CD4-positive, alpha-beta T cell treated with Interleukin-15 for 4 hours (primary cell): ENCODE measurements at regions not wholly inside any gene's neighbourhood (a gene's known extent, or its start where the extent isn't known, plus 50 kb on each side); places are given as distances from the start of the nearest gene placed in this dataset.

Experiments
- DNase-seq: peaks from one replicate; pipeline ENCODE4 v3.0.0-alpha.2; 2020; ENCODE audit warnings: low spot score

GRCh38 chr10:121332829-121333765 is 265.1 kb downstream of the FGFR2 start:
- no peak for DNase-seq

GRCh38 chr10:121335386-121335925 is 262.8 kb downstream of the FGFR2 start:
- DNase-seq, result no peak

DNA sequence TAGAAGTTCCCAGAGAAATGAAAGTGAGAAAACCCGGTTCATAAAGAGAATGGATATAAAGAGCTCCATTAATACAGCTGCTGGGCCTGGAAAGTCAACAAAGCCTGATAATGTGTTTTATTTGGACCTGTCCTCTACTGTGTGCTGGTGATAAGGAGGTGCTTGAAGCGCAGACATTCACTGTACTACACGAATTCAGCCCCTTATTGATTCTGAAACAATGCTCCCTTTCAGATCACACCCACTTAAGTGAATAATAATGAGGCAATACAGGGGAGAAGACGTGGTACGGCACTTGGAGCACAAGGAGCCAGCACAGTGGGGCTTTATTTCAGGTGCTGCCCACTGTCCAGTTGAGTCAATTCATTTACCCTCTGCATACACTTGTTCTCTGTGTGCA is 260.8 kb downstream of the FGFR2 start:
- no peak for DNase-seq

DNA sequence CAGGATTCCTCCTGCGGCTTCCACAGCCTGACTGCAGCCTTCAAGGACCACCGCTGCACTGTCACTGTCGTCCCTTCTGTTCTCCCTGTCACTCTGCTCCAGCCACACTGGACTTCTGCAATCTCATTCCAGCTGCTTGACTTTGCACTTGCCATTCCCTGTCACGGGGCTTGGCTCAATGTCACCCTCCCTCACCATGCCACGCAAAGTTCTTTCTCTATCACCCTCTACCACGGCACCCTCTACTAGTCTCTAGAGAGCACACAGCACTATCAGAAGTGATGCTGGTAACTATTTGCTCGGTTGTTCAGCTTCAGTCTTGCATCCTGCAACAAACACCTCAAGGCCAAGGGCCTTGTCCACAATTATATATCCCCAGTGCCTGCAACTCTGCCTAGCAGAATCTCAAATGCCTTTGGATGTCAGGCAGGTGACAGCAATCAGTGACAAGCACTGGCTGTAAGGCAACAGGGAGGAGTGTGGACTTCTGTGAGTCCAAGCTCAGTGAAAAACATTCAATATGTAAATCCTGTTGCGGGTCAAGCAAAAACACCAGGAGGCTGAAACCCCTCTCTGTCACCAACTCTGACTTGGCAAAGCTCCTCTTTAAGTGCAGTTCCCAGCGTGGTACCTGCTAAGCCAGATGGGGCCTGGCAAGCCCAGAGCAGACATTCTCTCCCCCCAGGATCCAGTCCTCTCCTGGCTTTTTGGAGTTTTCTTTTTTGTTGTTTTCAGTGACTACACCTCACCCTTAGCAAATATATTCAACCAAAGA is 259.9 kb downstream of the FGFR2 start:
- DNase-seq, result no peak

DNA sequence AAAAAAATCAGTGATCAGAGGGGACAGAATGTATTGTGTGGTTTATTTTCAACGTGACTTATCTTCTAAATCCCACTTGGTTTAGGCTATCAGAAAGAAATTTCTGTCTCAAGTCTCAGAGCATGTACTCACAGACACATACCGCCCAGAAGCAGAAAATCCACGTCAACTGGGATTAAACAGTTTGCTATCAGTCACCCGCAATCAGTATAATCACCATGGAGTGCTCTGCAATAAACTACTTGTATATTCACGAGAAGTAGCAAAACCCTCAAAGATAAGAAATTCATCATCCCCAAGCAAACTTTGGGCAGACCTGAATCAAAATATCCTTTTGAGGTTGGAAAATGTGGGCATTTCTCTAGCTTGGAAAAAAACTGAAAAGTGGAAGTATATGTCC is 259.1 kb downstream of the FGFR2 start:
- no peak for DNase-seq

- DNase-seq, result no peak
Observed at GRCh38 chr10:121340271-121340831, 257.9 kb downstream of the FGFR2 start.

- DNase-seq, result no peak
Observed at GRCh38 chr10:121351540-121351939, 246.7 kb downstream of the FGFR2 start.

DNA sequence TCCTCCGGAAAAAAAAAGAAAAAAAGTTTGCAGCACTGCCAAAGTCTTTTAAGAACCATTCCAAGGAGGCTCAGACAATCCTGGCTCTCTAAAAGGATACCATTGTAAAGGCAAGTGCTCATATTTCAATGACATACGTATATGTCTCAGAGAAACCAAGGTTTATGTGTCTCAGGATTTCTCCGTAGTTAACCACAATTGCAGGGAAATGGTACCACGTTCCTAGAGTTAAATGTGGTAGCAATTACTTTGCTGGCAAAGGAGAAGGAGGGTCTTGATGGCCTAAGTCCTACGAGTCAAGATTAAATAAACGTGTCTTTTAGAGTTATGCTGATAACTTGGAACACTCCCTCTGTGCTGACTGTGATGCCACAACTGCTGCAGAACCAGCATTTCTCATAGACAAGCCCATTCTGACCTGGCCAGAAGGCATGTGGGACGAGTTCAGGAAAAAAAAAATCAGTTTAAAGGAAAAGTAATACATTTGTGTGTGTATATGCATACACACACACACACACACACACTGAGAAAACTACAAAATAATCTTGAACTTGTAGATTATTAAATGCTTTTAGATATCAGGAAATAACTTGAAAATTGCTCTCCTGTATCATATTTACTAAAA is 245.9 kb downstream of the FGFR2 start:
- DNase-seq, result no peak

DNA sequence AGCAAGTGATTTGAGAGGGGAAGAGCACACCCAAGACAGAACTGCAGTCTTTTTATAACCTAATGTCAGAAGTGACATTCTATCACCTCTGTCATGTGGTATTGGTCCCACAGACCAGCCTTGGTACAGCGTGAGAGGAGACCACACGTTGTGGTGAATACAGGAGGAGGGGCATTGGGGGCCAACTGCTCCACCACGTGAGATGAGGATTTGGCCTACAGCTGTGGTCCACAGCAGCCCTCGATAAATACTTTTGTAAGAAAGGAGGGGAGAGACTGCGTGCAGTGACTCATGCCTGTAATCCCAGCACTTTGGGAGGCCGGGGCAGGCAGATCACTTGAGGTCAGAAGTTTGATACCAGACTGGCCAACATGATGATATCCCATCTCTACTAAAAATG is 243.1 kb downstream of the FGFR2 start:
- no peak for DNase-seq

DNA sequence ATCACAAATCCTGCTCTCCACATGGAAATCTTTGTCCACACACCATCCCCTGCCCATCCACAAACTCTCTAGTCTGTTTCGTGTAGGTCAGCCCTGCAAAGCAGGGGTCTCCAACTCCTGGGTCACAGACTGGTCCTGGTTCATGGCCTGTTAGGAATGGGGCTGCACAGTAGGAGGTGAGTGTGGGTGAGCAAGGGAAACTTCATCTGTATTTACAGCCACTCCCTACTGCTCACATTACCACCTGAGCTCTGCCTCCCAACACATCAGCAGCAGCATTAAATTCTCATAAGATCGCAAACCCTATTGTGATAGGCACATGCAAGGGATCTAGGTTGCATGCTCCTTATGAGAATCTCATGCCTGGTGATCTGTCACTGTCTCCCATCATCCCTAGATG is 242.1 kb downstream of the FGFR2 start:
- no peak for DNase-seq

DNA sequence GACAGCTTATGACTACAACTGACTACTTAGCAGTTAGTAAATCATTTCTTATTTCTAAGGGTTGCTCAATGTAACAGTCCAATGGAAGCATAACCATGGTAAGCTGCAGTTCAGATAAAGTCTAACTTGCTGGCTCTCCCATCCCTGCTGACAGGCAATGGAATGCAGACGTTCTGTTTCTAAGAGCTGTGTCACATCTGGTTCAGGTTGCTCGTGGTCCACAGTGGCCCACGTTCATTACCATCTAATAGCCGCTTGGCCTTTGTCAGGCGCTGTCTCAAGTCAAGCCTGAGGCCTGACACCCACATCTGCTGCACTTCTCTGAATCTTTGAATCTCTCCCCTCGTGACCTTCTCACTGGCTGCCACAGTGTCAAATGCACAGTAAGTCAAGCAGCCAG is 240.8 kb downstream of the FGFR2 start:
- no peak for DNase-seq

DNA sequence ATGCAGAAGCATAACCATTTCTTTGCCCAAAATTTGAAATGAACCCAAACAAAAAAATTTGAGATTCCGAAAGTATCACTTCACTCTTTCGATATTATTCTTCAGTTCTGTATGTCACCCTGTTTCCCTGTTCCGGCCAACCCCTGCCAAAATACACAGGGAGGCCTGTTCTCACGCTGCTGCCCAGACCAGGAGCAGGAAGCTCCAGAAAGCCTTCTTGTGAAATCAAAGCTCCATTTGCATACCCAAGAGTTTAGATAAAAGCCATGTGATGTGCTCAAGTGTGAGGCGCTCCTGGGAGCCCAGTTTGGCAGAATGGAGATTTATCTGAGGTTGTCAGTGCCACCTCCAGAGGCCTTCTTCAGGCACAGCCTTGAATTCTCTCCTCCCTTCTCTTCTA is 236.2 kb downstream of the FGFR2 start:
- DNase-seq, result no peak

- DNase-seq, result no peak
Observed at GRCh38 chr10:121365566-121365965, 232.7 kb downstream of the FGFR2 start.

DNA sequence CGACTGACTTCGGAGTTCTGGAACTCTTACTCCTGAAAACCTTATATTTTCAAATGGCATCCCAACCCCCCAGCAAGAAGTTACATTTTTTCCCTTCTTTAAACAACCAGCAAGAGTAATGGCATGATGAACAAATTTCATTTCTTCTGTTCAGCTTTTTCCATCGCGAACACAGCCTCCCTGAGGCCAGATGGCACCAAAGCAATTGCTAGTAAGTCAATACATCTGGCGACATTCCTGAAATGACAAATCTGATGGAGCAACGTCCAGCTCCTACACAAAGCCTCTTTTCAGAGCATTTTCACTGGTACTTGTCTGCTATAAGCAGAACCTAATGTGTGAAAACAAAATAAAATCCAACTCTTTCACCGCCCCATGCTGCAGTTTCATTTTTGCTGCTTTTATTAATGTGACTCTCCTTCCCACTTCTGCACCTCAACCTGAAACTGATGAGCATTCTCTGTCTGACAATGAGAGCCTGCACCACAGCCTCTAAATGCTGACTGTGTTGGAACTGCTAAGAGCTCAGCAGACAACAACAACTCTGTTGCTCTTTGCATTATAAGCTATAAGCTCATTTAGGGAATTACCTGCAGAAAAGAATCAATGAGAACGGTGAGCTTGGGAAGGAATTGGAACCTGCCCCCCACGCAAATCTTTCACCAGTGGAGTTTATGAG is 229.8 kb downstream of the FGFR2 start:
- DNase-seq, result no peak

- no peak for DNase-seq
Observed at GRCh38 chr10:121369616-121370015, 228.6 kb downstream of the FGFR2 start.

GRCh38 chr10:121371836-121372235 is 226.4 kb downstream of the FGFR2 start:
- no peak for DNase-seq

DNA sequence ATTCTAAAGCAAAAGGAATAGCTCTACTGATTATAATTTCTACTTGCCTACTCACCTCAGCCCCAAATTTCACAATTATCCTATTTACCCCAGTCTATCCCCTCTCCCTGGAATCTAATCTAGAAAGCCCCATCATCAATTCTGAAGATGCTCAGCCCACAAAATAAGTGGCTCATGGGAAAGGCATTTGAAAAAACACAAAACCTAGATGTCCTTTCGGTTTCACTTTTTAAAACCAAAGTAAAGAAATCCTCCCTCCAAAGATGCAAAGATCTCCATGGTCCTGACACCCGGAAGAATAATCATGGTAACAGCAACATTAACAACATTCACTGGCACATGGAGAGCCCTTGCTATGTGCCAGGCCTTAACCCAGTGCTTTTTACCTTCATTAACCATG is 224.8 kb downstream of the FGFR2 start:
- DNase-seq, result no peak

GRCh38 chr10:121374121-121374520 is 224.1 kb downstream of the FGFR2 start:
- DNase-seq, result no peak

DNA sequence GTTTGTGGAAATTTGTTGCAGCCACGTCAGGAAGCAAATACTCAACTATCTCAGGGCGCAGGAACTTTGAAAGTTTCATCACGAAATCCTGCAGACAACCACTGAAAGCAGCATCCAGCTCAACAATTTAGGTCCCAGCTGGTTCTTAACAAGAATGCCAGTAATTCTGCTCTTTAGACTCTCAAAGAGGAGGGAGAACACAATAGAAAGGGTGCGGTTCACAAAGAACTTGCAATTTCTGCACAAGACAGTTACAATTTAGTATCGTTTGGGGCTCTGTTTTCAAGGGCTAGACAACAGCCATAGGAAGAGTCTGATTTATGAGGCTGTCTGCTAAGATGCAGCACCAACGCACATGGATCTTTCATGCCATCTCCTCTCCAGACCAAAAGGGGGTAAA is 223.1 kb downstream of the FGFR2 start:
- no peak for DNase-seq

DNA sequence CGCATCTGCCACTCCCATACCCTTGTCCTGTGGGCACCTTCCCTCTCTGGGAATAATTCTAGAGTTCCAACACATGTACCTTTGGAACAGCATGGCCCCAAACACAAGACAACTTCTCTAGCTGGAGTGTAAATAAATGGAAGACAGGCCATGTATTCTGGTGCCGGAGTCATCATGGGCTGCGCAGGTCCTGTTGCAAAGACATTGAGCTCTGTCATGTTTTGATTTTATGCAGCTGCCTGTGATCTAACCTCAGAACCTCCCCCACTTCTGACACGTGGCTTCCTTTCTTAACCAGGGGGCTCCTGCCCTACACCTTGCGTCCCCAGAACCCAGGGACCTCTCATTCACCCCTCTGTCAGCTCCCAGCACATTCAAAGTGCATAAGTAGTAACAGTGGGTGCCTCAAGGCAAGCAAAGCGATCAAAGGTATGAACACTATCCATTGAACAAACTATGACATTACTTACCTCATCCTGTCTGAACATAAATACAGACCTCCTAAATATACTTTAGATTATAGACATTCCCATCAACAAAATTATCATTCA is 219.9 kb downstream of the FGFR2 start:
- no peak for DNase-seq

DNA sequence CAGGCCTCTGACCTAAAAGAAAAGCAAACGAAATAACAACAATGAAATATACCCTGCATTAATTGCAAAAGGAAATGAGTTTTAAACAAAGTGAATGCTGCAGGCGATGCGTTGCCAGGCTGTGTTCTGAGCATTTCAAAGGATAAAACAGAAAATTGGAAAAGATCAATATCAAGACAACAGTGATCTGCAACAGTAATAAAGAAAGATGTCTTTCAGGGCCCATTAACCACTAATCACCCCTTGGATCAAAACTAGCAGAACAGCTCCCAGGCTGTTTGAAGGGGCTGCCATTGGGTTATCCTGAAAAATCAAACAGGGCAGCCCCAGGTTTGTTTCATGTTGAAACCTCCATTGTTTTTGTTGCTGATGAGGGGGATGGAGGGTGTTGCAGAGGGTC is 219.2 kb downstream of the FGFR2 start:
- DNase-seq, result no peak
